Upper lobe of right lung (tissue), 1 donor: ENCODE measurements at regions not wholly inside any gene's neighbourhood (a gene's known extent, or its start where the extent isn't known, plus 50 kb on each side); places are given as distances from the start of the nearest gene placed in this dataset.

Experiments
- ATAC-seq: fragments of 200-7000 bp; cut with Tn5 transposase; one replicate; pipeline ENCODE4 v1.9.1; 2020; ENCODE audit warnings: mild to moderate bottlenecking, moderate library complexity
- DNase-seq: peaks from one replicate; pipeline ENCODE4 v3.0.0-alpha.2; 2020
- H3K27ac ChIP-seq: fragments of 200-600 bp; one replicate; pipeline ENCODE4 v1.8.0; 2022
- H3K27me3 ChIP-seq: fragments of 200-600 bp; one replicate; pipeline ENCODE4 v1.8.0; 2022; ENCODE audit warnings: mild to moderate bottlenecking
- H3K36me3 ChIP-seq: fragments of 200-600 bp; one replicate; pipeline ENCODE4 v1.8.0; 2022
- H3K4me1 ChIP-seq: fragments of 200-600 bp; one replicate; pipeline ENCODE4 v1.8.0; 2022
- H3K4me3 ChIP-seq: fragments of 200-600 bp; one replicate; pipeline ENCODE4 v1.8.0; 2022; ENCODE audit warnings: mild to moderate bottlenecking
- H3K9me3 ChIP-seq: fragments of 200-600 bp; one replicate; pipeline ENCODE4 v1.8.0; 2022
- intact Hi-C: fragments of 100-400 bp; cut with DNase I; formaldehyde crosslinking; loops from one replicate; pipeline ENCODE4 v1.11.0; 2022
- TF ChIP-seq, protein P1 (sequence below): fragments of 200-600 bp; IDR thresholded peaks from one replicate; pipeline ENCODE4 v1.8.0; 2022; ENCODE audit warnings: antibody characterized with exemption
- donor health status: DM: no; HTN: yes; CAD: no; lungs with severe emphysema.

- Histone ChIP-seq H3K4me3 (no peak overlapping the region), H3K27ac (no peak overlapping the region), H3K9me3 (no peaks in the 10 kb centered on the region), H3K4me1 (no peaks in the 10 kb centered on the region), H3K27me3 (no peaks in the 10 kb centered on the region), H3K36me3 (no peaks in the 10 kb centered on the region)
- intact Hi-C loops: no loop called here
- ATAC-seq (no peak), DNase-seq (no peak)
- TF ChIP-seq, protein P1, sequence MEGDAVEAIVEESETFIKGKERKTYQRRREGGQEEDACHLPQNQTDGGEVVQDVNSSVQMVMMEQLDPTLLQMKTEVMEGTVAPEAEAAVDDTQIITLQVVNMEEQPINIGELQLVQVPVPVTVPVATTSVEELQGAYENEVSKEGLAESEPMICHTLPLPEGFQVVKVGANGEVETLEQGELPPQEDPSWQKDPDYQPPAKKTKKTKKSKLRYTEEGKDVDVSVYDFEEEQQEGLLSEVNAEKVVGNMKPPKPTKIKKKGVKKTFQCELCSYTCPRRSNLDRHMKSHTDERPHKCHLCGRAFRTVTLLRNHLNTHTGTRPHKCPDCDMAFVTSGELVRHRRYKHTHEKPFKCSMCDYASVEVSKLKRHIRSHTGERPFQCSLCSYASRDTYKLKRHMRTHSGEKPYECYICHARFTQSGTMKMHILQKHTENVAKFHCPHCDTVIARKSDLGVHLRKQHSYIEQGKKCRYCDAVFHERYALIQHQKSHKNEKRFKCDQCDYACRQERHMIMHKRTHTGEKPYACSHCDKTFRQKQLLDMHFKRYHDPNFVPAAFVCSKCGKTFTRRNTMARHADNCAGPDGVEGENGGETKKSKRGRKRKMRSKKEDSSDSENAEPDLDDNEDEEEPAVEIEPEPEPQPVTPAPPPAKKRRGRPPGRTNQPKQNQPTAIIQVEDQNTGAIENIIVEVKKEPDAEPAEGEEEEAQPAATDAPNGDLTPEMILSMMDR: no peak
These were observed 192.7 kb downstream of the DIPK2A start for GRCh38 chr3:144164352-144164751.

DNA sequence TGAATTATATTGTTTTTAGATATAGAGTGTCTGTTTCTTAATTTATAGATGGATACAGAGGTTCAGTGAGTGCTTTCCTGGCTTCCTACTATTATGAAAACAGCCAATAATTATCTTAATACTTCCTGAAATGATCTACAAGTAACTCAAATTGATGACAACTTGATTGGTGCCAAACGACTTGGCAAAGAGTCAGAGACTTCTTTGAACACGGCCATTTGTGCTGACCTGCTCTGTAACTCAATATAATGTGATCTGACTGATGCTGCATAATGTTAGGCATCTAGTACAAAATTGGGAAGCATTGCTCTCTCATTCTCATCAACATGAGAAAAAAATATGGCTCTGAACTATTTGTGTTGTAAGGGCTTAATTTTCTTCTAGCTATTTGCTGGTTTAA is 193.9 kb downstream of the DIPK2A start:
- ATAC-seq (no peak), DNase-seq (no peak)
- no peaks in the 10 kb centered on the region for H3K27me3 ChIP-seq
- no peaks in the 10 kb centered on the region for H3K4me1 ChIP-seq
- TF ChIP-seq, protein P1: no peak
- no peak overlapping the region for H3K27ac ChIP-seq
- H3K36me3 ChIP-seq: no peaks in the 10 kb centered on the region
- intact Hi-C loops: no loop called here
- H3K4me3 ChIP-seq: no peak overlapping the region
- no peaks in the 10 kb centered on the region for H3K9me3 ChIP-seq

GRCh38 chr3:144167634-144168033 is 196.0 kb downstream of the DIPK2A start:
- H3K36me3 ChIP-seq: no peaks in the 10 kb centered on the region
- no peaks in the 10 kb centered on the region for H3K9me3 ChIP-seq
- no peaks in the 10 kb centered on the region for H3K27me3 ChIP-seq
- no peak for ATAC-seq
- intact Hi-C loops: no loop called here
- no peak overlapping the region for H3K27ac ChIP-seq
- DNase-seq: no peak
- no peak overlapping the region for H3K4me3 ChIP-seq
- TF ChIP-seq, protein P1: no peak
- H3K4me1 ChIP-seq: no peaks in the 10 kb centered on the region

DNA sequence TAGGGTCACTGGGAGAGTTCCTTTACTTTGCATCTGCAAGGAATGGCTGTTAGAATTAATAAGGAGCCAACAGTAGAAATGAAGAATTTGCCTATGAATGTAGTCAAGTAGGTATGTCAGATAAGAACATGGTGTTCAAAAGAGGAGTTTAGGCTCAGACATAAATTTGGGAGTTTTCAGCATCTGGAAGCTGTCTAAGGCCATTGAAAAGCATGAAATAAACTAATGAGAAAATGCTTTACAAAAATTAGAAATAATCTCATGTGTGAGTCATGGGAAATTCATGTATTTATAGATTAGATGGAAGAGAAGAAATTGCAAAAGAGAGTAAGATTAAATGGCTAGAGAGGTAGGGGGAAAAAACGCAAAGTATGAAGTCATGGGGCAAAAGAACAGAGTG is 201.9 kb downstream of the DIPK2A start:
- Histone ChIP-seq H3K27me3 (no peaks in the 10 kb centered on the region), H3K4me3 (no peak overlapping the region), H3K36me3 (no peaks in the 10 kb centered on the region), H3K27ac (no peak overlapping the region), H3K9me3 (no peaks in the 10 kb centered on the region), H3K4me1 (no peaks in the 10 kb centered on the region)
- DNase-seq: no peak
- TF ChIP-seq, protein P1: no peak
- no peak for ATAC-seq
- intact Hi-C loops: no loop called here

- no peaks in the 10 kb centered on the region for H3K27me3 ChIP-seq
- H3K4me1 ChIP-seq: no peaks in the 10 kb centered on the region
- TF ChIP-seq, protein P1: no peak
- H3K36me3 ChIP-seq: no peaks in the 10 kb centered on the region
- no peaks in the 10 kb centered on the region for H3K9me3 ChIP-seq
- H3K4me3 ChIP-seq: no peak overlapping the region
- no peak for DNase-seq
- intact Hi-C loops: no loop called here
- H3K27ac ChIP-seq: no peak overlapping the region
- no peak for ATAC-seq
These were observed 204.2 kb downstream of the DIPK2A start for GRCh38 chr3:144175644-144176425.

- Histone ChIP-seq H3K4me3 (no peak overlapping the region), H3K4me1 (no peaks in the 10 kb centered on the region), H3K27ac (no peak overlapping the region), H3K9me3 (no peaks in the 10 kb centered on the region), H3K36me3 (no peaks in the 10 kb centered on the region), H3K27me3 (no peaks in the 10 kb centered on the region)
- intact Hi-C loops: no loop called here
- DNase-seq: no peak
- no peak for ATAC-seq
- TF ChIP-seq, protein P1: no peak
These were observed 206.0 kb downstream of the DIPK2A start for GRCh38 chr3:144177649-144178048.
